HG03280 (cell line): ENCODE measurements at regions not wholly inside any gene's neighbourhood (a gene's known extent, or its start where the extent isn't known, plus 50 kb on each side); places are given as distances from the start of the nearest gene placed in this dataset.

ENCODE experiments used
- ATAC-seq: cut with Tn5 transposase; IDR thresholded peaks from one replicate; pipeline ENCODE4 v1.9.1; 2021; ENCODE audit warnings: mild to moderate bottlenecking, moderate library complexity; ENCODE audit not compliant: unreplicated experiment

DNA sequence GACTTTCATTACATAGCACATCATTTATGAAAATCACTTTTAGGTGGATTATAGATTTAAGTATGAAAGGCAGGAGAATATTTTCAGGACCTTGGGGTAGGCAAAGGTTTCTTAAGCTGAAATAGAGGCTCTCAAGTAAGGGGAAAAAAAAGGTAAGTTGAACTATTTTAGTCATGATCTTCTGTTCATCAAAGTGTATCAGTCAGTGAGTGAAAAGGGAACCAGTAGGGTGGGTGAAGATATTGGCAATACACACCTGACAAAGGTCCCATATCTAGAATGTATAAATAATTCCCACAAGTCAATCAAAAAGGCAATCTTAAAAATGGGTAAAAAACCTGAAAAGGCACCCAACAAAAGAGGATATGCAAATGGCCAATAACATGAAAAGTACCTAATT lies 218.6 kb downstream of the KLF13 start:
- ATAC-seq, result no peak

DNA sequence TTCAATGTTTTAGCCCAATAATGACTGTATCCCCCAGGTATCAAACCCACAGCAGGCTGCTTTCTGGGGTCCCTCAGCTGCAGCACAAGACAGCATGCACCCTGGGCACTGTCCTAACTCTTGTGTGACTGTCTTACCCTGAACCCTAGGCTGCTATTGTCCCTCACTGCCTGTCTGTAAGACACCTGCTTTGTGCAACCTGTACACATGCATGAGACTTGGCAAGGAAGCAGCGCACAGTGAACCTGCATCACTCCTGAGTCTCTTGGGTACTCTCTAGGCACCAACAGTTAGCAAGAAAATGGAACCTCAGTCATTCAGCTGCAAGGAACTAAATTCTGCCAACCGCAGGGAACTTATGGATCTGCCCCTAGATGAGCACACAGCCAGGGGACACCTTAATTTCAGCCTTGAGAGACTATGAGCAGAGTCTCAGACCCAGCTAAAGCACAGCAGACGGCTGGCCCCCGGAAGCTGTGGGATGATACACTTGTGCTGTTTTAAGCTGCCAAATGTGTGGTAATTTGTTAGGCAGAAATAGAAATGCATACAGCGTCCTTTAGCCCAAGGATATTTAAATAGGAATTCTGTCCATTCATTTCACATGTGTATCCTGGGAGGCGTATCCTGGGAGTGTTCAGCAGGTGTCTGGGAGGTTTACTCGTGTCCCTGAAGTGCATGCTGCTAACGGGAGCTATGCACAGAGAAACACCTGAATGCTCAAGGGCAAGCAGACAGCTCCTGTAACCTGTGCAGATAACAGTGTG lies 223.8 kb downstream of the KLF13 start:
- ATAC-seq, result no peak

GRCh38 chr15:31551323-31551722 lies 224.7 kb downstream of the KLF13 start:
- no peak for ATAC-seq

- no peak for ATAC-seq
Measured at GRCh38 chr15:31552482-31553099, 226.0 kb downstream of the KLF13 start.

DNA sequence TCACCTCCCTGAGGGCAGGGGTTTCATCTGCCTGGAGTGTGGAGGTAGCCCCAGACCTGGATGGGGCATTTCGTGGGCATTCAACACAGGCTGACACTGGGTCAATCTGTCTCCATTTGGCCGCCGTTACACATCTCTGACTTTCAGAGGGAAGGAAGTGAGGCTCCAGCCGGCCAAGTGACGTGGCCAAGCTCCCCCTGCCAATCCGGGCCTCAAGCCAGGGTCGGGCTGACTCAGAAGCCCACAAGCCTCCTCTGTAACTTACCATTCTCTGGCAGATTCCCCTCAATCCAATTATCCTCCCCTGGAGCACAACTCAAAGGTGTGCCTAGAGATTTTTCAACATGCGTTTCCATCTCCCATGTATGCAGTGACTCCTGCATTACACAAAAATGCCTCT lies 227.6 kb downstream of the KLF13 start:
- no peak for ATAC-seq

GRCh38 chr15:31555022-31555421 lies 228.4 kb downstream of the KLF13 start:
- ATAC-seq, result no peak

- no peak for ATAC-seq
Measured at GRCh38 chr15:31556494-31557150, 230.0 kb downstream of the KLF13 start.

DNA sequence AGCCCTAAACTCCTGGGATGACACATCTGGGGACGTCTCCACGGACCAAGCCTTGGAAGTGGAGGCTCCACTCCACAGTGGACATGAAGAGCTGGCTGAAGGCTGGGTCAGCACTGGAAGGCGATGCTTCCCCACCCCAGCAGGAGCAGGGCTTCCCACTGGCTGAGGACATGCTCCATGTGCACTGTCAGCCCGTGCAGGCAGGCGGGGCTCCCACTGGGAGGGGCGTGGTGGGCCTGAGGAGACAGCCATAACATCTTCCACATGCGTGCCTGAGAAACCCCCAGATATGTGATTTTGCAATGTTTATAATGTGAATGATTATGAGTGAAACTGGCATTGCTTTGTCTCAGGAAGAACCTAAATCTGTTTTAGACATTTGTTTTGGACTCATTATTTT lies 231.3 kb downstream of the KLF13 start:
- no peak for ATAC-seq

DNA sequence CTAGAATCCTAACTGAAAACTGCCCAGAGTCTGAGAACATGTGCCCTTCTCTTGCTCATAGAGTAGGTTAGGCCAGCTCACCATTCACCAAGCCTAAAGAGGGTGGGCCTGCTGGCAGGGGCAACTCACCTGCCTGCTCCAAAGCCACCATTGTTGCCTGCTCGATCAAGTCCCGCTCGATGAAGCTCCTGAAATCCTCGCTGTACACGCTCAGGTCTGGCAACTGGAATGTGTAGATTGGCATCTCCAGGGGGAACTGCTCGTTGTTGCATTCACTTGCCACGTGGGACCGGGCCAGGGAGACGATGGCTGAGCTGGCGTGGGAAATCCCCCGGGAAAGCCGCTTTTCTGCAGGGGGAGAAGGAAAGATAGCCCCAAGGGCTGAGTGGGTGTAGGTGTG lies 232.2 kb downstream of the KLF13 start:
- ATAC-seq, result no peak

DNA sequence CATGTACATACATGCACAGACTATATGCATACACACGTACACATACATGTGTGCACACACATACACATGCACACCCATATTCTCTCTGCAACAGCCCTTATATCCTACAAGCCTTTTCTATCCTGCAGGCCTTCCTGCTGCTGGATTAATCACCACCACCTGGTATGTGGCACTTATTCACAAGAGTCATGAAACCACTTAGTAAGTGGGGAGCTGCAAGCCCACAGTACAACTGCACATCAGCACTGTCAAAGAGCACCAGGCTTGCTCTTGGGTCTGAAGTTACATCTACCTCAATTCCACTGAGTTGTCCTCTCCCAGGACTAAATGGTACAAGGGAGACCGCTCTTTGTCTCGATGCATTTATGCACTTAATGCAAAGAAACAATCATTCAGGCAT lies 233.2 kb downstream of the KLF13 start:
- no peak for ATAC-seq

DNA sequence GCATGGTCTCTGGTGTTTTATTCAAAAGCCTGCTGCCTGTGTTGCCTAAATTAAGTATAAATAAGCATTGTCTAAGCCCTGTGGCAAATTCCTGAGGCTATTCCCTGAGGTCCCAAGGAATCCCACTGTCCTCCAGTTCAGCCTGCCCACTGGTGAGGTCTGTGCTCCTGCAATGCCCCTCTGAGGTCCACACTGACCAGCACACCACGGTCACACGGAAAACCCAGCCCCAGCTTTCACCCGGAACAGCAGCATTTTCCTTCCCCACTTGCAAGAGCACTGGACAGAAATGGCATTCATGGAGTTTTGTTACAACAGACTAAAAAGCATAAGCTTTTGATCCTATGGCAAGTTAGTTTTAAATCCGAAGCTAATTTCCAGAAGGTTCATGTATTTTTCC lies 234.0 kb downstream of the KLF13 start:
- no peak for ATAC-seq

- ATAC-seq, result no peak
Measured at GRCh38 chr15:31561156-31561555, 234.5 kb downstream of the KLF13 start.

DNA sequence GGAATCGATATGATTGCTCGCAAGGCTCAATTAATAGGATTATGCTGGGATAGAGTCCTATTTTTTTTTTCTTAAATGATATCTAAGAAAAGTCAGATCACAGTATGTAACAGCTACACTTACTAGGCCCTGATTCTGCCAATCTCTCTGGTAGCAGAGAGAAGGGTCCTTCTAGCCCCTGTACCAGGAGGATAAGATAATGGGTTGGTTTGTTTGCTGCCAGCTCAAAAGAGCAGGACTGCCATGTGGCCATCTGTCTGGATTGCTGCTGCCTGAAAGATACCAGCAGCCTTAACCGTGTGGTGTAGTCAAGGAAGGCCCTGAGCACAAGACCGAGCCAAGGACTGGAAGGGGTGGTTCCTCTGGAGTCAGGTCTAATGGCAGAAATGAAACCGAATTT lies 236.4 kb downstream of the KLF13 start:
- no peak for ATAC-seq

DNA sequence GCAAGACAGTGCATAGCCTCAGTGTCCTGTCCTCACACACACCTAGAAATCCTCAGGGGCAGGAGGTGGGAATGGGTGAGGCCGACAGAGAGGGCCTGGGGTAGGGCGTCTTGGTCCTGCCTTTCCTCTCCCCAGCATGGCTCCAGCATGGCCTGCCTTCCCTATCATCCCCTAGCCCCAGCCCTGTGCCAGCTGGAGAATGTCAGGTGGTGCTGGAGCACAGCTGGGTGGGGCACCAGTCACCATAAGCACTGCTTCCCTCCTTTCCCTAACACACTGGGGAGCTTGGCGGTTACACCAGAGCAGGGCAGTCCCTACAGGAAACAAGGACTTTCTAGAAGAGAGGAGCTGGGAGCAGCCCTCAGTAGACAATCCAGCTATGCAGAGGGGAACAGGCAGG lies 236.8 kb downstream of the KLF13 start:
- no peak for ATAC-seq

- ATAC-seq, result no peak
Measured at GRCh38 chr15:31567861-31568260, 241.2 kb downstream of the KLF13 start.

GRCh38 chr15:31569836-31570235 lies 243.2 kb downstream of the KLF13 start:
- ATAC-seq, result no peak

DNA sequence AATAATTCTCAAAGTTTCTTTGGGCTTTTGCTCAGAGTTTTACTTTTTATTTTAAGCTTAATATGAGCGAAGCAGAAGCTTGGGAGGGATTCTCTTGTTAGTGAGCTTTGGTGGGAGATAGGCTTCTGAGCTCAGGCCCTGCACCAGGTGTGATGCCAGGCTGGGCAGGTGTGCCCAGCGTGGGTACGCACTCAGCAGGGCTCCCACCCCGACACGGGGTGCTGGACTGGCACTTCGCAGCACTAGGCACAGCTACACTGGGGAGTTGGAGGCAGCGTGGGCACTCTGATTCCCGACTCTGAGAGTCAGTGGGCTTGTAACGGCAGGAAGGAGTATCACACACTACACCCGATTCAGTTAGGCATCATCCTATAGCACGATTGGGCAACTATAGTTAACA lies 244.0 kb downstream of the KLF13 start:
- no peak for ATAC-seq

GRCh38 chr15:31571676-31572075 lies 245.0 kb downstream of the KLF13 start:
- no peak for ATAC-seq

- ATAC-seq, result no peak
Measured at GRCh38 chr15:31573759-31574158, 247.1 kb downstream of the KLF13 start.

DNA sequence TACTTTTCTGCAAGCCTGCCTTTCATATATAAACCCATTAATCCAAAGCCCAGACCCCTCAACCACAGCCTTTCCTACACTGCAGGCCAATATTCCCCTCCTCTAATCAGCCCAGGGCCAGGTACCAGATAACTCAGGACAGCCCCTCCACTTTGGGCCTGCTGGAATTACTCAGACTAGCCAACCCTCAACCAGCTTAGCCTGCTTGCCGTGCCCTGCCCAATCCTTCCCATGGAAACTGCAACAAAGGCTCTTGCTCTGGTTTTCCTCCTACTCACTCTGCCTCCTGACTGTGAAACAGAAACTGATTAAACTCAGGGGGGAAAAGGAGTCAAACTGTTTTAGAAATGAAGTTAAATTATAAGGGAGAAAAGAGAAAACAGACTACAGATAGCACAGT lies 248.1 kb downstream of the KLF13 start:
- no peak for ATAC-seq

DNA sequence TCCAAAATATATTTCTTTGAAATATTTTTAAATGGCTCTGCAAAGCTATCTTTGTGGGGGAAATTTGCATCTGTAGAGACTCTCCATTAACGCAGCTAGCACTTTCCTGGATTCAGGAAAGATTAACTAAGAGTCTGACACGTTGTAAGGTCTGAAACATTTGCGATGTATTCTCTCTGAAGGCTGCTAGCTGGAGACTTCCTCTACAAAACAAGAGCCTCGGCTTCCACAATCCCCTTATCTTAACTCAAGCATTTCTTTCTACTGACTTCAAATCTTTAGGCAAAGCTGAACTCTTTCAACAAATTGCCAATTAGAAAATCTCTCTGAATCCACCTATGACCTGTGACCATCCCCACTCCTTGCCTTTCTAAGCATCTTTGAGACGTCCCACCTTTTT lies 250.5 kb downstream of the KLF13 start:
- no peak for ATAC-seq

DNA sequence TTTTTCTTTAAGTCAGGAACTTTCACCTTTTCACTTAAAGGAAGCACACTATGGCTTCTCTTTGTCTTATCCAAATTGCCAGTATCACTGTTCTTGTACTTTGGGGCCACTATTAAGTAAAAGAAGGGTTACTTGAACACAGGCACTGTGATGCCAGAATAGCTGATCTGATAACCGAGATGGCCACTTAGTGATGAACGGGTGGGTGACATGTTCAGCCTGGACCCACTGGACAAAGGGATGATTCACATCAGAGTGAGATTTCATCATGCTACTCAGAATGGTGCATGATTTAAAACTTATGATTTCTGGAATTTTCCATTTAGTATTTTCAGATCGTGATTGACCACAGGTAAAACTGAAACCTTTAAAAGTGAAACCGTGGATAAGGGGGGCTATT lies 252.6 kb downstream of the KLF13 start:
- no peak for ATAC-seq
